ENCODE measurements at regions not wholly inside any gene's neighbourhood (a gene's known extent, or its start where the extent isn't known, plus 50 kb on each side); places are given as distances from the start of the nearest gene placed in this dataset.

DNA sequence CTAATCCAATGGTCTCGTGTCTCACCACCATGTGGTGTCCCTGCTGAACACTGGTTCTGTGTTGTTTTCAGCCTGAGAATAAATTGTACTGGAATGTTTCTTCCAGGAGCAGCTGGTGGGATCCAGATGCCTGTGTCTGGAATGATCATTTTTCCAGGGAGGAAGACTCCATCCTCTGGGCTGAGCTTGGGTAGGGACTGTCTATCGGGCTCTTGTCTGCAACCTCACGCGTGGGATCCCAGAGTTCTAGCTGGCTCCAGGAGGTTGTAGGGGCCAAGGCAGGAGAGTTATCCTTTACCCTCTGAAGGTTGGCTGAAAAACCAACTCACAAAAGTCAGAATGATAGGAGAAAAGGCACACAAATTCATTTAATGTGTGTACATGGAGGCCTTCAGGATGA is 144.1 kb upstream of the B3GAT1 start:
- TF ChIP-seq, protein P1, sequence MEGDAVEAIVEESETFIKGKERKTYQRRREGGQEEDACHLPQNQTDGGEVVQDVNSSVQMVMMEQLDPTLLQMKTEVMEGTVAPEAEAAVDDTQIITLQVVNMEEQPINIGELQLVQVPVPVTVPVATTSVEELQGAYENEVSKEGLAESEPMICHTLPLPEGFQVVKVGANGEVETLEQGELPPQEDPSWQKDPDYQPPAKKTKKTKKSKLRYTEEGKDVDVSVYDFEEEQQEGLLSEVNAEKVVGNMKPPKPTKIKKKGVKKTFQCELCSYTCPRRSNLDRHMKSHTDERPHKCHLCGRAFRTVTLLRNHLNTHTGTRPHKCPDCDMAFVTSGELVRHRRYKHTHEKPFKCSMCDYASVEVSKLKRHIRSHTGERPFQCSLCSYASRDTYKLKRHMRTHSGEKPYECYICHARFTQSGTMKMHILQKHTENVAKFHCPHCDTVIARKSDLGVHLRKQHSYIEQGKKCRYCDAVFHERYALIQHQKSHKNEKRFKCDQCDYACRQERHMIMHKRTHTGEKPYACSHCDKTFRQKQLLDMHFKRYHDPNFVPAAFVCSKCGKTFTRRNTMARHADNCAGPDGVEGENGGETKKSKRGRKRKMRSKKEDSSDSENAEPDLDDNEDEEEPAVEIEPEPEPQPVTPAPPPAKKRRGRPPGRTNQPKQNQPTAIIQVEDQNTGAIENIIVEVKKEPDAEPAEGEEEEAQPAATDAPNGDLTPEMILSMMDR (IDR thresholded peaks at IDR 0.05; ENCODE audit: low read depth, low read length) = no peak
- no peak for DNase-seq (ENCODE audit: extremely low read depth, low read depth)

DNA sequence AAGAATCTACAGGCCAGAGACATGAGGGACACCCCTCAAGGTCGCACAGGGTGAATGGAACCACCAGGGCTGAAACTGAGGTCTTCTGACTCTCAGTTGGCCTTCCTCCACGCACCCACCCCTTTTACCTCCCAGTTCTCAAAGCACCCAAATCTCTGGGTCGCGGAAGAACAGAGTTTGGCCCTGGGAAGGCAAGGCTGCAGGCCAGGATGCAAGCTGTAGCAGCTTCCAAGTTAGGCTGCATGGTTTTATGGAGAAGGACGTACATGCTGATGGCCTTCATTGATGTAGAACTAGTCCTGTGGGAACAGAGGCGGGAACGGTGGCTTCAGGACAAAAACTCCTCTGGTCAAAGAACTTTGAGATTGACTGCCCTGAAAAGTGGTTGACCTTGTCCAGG is 143.5 kb upstream of the B3GAT1 start:
- TF ChIP-seq, protein P1 (IDR thresholded peaks at IDR 0.05; ENCODE audit: low read depth, low read length) = no peak
- DNase-seq (ENCODE audit: extremely low read depth, low read depth) = no peak

DNA sequence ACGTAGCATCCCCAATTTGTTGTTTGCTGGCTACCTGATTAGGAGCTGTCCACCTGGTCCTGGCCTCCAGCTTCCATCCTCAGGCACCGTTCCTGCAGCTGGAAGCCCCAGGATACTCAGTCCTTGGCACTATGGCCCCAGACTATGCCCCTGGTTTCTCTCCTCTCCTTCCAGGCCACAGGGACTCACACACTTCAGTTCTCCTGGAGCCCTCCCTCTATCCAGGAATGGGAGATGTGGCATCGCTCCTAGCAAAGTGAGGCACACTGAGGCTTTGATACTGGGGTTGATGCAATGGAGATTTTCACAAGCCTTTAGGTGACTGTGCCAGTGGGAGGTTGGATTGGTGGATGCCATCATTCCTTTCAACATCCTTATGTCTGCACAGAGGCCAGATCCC is 142.8 kb upstream of the B3GAT1 start:
- TF ChIP-seq, protein P1 (IDR thresholded peaks at IDR 0.05; ENCODE audit: low read depth, low read length) = no peak
- no peak for DNase-seq (ENCODE audit: extremely low read depth, low read depth)

DNA sequence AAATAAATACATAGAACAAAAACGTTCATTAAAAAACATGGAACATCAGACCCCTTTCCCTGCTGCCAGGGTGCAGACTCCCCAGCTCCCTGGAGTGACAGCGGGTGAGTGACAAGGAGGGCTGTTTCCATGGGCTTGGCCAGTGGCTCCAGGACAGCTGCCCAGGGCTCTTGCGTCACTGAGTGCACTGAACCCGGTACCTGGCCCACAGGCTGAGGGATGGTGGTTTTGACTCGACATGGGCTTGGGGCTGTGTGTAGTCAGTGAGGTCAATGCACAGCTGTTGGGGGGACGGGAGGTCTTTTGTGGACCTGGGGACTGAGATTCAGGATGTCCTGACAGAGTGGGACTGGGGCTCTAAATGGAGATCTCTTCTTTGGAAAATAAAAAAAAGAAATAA is 142.1 kb upstream of the B3GAT1 start:
- TF ChIP-seq, protein P1 (IDR thresholded peaks at IDR 0.05; ENCODE audit: low read depth, low read length) = no peak
- no peak for DNase-seq (ENCODE audit: extremely low read depth, low read depth)

DNA sequence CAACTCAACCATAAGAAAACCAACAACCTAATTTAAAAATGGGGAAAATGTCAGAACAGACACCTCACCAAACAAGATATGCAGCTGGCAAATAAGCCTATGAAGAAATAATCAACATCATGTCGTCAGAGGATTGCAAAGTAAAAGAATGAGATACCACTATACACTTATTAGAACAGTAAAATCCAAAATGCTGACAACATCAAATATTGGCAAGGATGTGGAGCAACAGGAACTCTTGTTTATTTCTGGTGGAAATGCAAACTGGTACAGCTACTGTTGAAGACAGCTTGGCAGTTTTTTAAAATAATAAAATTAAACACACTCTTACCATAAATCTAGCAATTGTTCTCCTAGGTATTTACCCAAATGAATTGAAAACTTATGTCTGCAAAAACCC is 140.7 kb upstream of the B3GAT1 start:
- no peak for DNase-seq (ENCODE audit: extremely low read depth, low read depth)
- TF ChIP-seq, protein P1 (IDR thresholded peaks at IDR 0.05; ENCODE audit: low read depth, low read length) = no peak

DNA sequence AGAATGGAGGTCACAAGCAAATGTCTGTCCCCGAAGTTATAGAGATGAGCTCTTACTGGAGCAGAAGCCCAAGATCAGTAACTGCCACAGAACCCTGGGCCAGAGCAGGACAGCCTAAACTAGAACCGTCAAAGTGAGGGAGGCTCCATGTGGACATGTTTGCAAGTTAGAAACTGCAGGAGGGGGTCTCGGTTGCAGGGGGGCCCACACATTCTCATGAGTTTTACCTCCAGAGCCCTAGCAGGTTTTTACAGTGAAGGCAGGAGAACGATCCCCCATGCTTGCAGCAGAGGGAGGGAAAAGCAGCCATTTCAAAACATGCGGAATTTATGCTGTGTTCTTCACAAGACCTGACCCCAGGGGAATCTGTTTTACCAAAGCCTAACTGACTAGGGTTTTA is 133.5 kb upstream of the B3GAT1 start:
- TF ChIP-seq, protein P1 (IDR thresholded peaks at IDR 0.05; ENCODE audit: low read depth, low read length) = no peak
- DNase-seq (ENCODE audit: extremely low read depth, low read depth) = no peak

DNA sequence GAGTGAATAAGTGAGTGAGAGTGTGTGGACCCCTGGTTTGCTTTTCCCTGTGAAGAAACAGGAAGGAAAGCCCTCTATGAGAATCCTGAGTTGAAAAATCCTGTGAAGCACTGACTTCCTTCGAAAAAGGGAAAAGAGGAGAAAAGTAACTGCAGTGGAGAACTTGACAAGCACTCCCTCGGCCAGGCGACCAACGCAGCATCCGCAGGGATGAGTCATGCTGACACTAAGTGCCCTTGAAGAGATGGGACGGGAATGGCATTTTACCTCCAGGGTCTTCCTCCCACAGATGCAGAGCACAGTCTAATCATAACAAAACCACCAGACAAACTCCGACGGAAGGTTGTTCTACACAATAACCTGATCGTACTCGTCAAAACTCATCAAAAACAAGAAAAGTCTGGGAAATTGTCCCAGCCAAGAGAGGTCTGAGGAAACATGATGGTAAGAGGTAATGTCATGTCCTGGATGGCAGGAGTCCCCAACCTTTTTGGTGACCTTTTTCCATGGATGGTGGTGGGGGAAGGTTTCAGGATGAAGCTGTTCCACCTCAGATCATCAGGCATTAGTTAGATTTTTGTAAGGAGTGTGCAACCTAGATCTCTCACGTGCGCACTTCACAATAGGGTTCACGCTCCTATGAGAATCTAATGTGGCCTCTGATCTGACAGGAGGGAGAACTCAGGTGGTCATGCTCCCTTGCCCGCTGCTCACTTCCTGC is 132.2 kb upstream of the B3GAT1 start:
- TF ChIP-seq, protein P1 (IDR thresholded peaks at IDR 0.05; ENCODE audit: low read depth, low read length) = no peak

More for the DNA sequence above, 132.2 kb upstream of the B3GAT1 start:
- DNase-seq (ENCODE audit: extremely low read depth, low read depth) = no peak
